ENCODE measurements at regions not wholly inside any gene's neighbourhood (a gene's known extent, or its start where the extent isn't known, plus 50 kb on each side); places are given as distances from the start of the nearest gene placed in this dataset.
"Not testable (repeated sequence)": the region's sequence is repeated elsewhere in the genome, so short reads cannot be mapped to it uniquely, and the experiment has no call there.

GRCh38 chr20:48440261-48440660 lies 387.5 kb downstream of the PREX1 start:
- not testable (repeated sequence) for H3K27ac ChIP-seq (ENCODE audit: low read depth, low read length); DNase-seq (ENCODE audit: low read depth in 4 of 6, low spot score in 6 of 6); H3K27me3 ChIP-seq (ENCODE audit: control insufficient read depth, insufficient read depth, low read length); H3K9me3 ChIP-seq (ENCODE audit: control insufficient read depth, insufficient read depth, low read length); H3K4me3 ChIP-seq (ENCODE audit: low read depth, low read length); H3K36me3 ChIP-seq (ENCODE audit: control insufficient read depth, insufficient read depth, low read length); H3K4me1 ChIP-seq (ENCODE audit: control insufficient read depth, insufficient read depth, low read length)
- WGBS (ENCODE audit: insufficient coverage) = 100% methylated on average over 1 of the region's 3 CpGs

GRCh38 chr20:48437146-48437545 lies 390.7 kb downstream of the PREX1 start:
- Histone ChIP-seq H3K4me1 (ENCODE audit: control insufficient read depth, insufficient read depth, low read length) (no peaks in the 10 kb centered on the region), H3K36me3 (ENCODE audit: control insufficient read depth, insufficient read depth, low read length) (no peaks in the 10 kb centered on the region), H3K27ac (ENCODE audit: low read depth, low read length) (no peak overlapping the region), H3K9me3 (ENCODE audit: control insufficient read depth, insufficient read depth, low read length) (no peaks in the 10 kb centered on the region), H3K27me3 (ENCODE audit: control insufficient read depth, insufficient read depth, low read length) (peaks cover 5% of the 10 kb centered on the region), H3K4me3 (ENCODE audit: low read depth, low read length) (no peak overlapping the region)
- peak in 1 of 6 donors; percentile 43 for DNase-seq (ENCODE audit: low read depth in 4 of 6, low spot score in 6 of 6)
- 53% methylated on average over 1 of the region's 5 CpGs for WGBS (ENCODE audit: insufficient coverage)

GRCh38 chr20:48436609-48437008 lies 391.2 kb downstream of the PREX1 start:
- not testable (repeated sequence) for H3K4me1 ChIP-seq (ENCODE audit: control insufficient read depth, insufficient read depth, low read length); H3K27ac ChIP-seq (ENCODE audit: low read depth, low read length); H3K4me3 ChIP-seq (ENCODE audit: low read depth, low read length); H3K27me3 ChIP-seq (ENCODE audit: control insufficient read depth, insufficient read depth, low read length); H3K9me3 ChIP-seq (ENCODE audit: control insufficient read depth, insufficient read depth, low read length); H3K36me3 ChIP-seq (ENCODE audit: control insufficient read depth, insufficient read depth, low read length)
- DNase-seq (ENCODE audit: low read depth in 4 of 6, low spot score in 6 of 6) = peak in 2 of 6 donors; percentile 71 to 80
- 45% methylated on average over 1 of the region's 8 CpGs for WGBS (ENCODE audit: insufficient coverage)

- no peak overlapping the region for H3K27ac ChIP-seq (ENCODE audit: low read depth, low read length)
- no peak for DNase-seq (ENCODE audit: low read depth in 4 of 6, low spot score in 6 of 6)
- peaks cover 7% of the 10 kb centered on the region for H3K27me3 ChIP-seq (ENCODE audit: control insufficient read depth, insufficient read depth, low read length)
- WGBS (ENCODE audit: insufficient coverage) = 100% methylated on average over 1 of the region's 4 CpGs
- no peaks in the 10 kb centered on the region for H3K9me3 ChIP-seq (ENCODE audit: control insufficient read depth, insufficient read depth, low read length)
- H3K36me3 ChIP-seq (ENCODE audit: control insufficient read depth, insufficient read depth, low read length) = no peaks in the 10 kb centered on the region
- no peak overlapping the region for H3K4me3 ChIP-seq (ENCODE audit: low read depth, low read length)
- H3K4me1 ChIP-seq (ENCODE audit: control insufficient read depth, insufficient read depth, low read length) = peaks cover 4% of the 10 kb centered on the region
Observed at GRCh38 chr20:48433178-48433577, 394.6 kb downstream of the PREX1 start.

GRCh38 chr20:48432494-48432832 lies 395.3 kb downstream of the PREX1 start:
- Histone ChIP-seq H3K27ac (ENCODE audit: low read depth, low read length) (no peak overlapping the region), H3K36me3 (ENCODE audit: control insufficient read depth, insufficient read depth, low read length) (no peaks in the 10 kb centered on the region), H3K9me3 (ENCODE audit: control insufficient read depth, insufficient read depth, low read length) (no peaks in the 10 kb centered on the region), H3K27me3 (ENCODE audit: control insufficient read depth, insufficient read depth, low read length) (peaks cover 7% of the 10 kb centered on the region), H3K4me1 (ENCODE audit: control insufficient read depth, insufficient read depth, low read length) (peaks cover 4% of the 10 kb centered on the region), H3K4me3 (ENCODE audit: low read depth, low read length) (no peak overlapping the region)
- whole genome bisulfite sequencing (ENCODE audit: insufficient coverage) = 41% methylated on average over 3 of the region's 5 CpGs
- DNase-seq (ENCODE audit: low read depth in 4 of 6, low spot score in 6 of 6) = no peak

GRCh38 chr20:48431653-48432493 lies 395.9 kb downstream of the PREX1 start:
- Histone ChIP-seq H3K4me1 (ENCODE audit: control insufficient read depth, insufficient read depth, low read length) (peaks cover 4% of the 10 kb centered on the region), H3K27me3 (ENCODE audit: control insufficient read depth, insufficient read depth, low read length) (peaks cover 7% of the 10 kb centered on the region), H3K36me3 (ENCODE audit: control insufficient read depth, insufficient read depth, low read length) (no peaks in the 10 kb centered on the region), H3K4me3 (ENCODE audit: low read depth, low read length) (no peak overlapping the region), H3K27ac (ENCODE audit: low read depth, low read length) (no peak overlapping the region), H3K9me3 (ENCODE audit: control insufficient read depth, insufficient read depth, low read length) (no peaks in the 10 kb centered on the region)
- WGBS (ENCODE audit: insufficient coverage) = 53% methylated on average over 6 of the region's 9 CpGs
- DNase-seq (ENCODE audit: low read depth in 4 of 6, low spot score in 6 of 6) = peak in 1 of 6 donors; percentile 41

GRCh38 chr20:48426630-48427029 lies 401.2 kb downstream of the PREX1 start:
- H3K27me3 ChIP-seq (ENCODE audit: control insufficient read depth, insufficient read depth, low read length) = peaks cover 4% of the 10 kb centered on the region

GRCh38 chr20:48425817-48426612 lies 401.8 kb downstream of the PREX1 start:
- Histone ChIP-seq H3K4me1 (ENCODE audit: control insufficient read depth, insufficient read depth, low read length) (peaks cover 7% of the 10 kb centered on the region), H3K9me3 (ENCODE audit: control insufficient read depth, insufficient read depth, low read length) (no peaks in the 10 kb centered on the region), H3K27me3 (ENCODE audit: control insufficient read depth, insufficient read depth, low read length) (peaks cover 4% of the 10 kb centered on the region), H3K27ac (ENCODE audit: low read depth, low read length) (no peak overlapping the region), H3K4me3 (ENCODE audit: low read depth, low read length) (no peak overlapping the region), H3K36me3 (ENCODE audit: control insufficient read depth, insufficient read depth, low read length) (no peaks in the 10 kb centered on the region)
- peak in 1 of 6 donors; percentile 50 for DNase-seq (ENCODE audit: low read depth in 4 of 6, low spot score in 6 of 6)
- 55% methylated on average over 6 of the region's 9 CpGs for WGBS (ENCODE audit: insufficient coverage)

More at GRCh38 chr20:48426630-48427029, 401.2 kb downstream of the PREX1 start:
- DNase-seq (ENCODE audit: low read depth in 4 of 6, low spot score in 6 of 6) = no peak
- Histone ChIP-seq H3K27ac (ENCODE audit: low read depth, low read length) (no peak overlapping the region), H3K4me3 (ENCODE audit: low read depth, low read length) (no peak overlapping the region), H3K9me3 (ENCODE audit: control insufficient read depth, insufficient read depth, low read length) (no peaks in the 10 kb centered on the region), H3K36me3 (ENCODE audit: control insufficient read depth, insufficient read depth, low read length) (no peaks in the 10 kb centered on the region), H3K4me1 (ENCODE audit: control insufficient read depth, insufficient read depth, low read length) (peaks cover 7% of the 10 kb centered on the region)
- WGBS (ENCODE audit: insufficient coverage) = no CpG with 5 or more reads among the region's 1 CpG

- DNase-seq (ENCODE audit: low read depth in 4 of 6, low spot score in 6 of 6) = peak in 1 of 6 donors; percentile 41
- 83% methylated on average over 2 of the region's 5 CpGs for WGBS (ENCODE audit: insufficient coverage)
Observed at GRCh38 chr20:48425321-48425720, 402.5 kb downstream of the PREX1 start.

More at GRCh38 chr20:48425321-48425720, 402.5 kb downstream of the PREX1 start:
- Histone ChIP-seq H3K27me3 (ENCODE audit: control insufficient read depth, insufficient read depth, low read length) (peaks cover 4% of the 10 kb centered on the region), H3K4me1 (ENCODE audit: control insufficient read depth, insufficient read depth, low read length) (peaks cover 7% of the 10 kb centered on the region), H3K36me3 (ENCODE audit: control insufficient read depth, insufficient read depth, low read length) (no peaks in the 10 kb centered on the region), H3K9me3 (ENCODE audit: control insufficient read depth, insufficient read depth, low read length) (no peaks in the 10 kb centered on the region), H3K4me3 (ENCODE audit: low read depth, low read length) (no peak overlapping the region), H3K27ac (ENCODE audit: low read depth, low read length) (no peak overlapping the region)

Measured in spinal cord (tissue), 9 donors.